Renal pelvis (tissue), 1 donor: ENCODE measurements at regions not wholly inside any gene's neighbourhood (a gene's known extent, or its start where the extent isn't known, plus 50 kb on each side); places are given as distances from the start of the nearest gene placed in this dataset.
"Not testable (repeated sequence)": the region's sequence is repeated elsewhere in the genome, so short reads cannot be mapped to it uniquely, and the experiment has no call there.

ENCODE experiments used
- DNase-seq: peaks from one replicate; pipeline ENCODE4 v3.0.0-alpha.2; 2013

GRCh38 chr1:46878173-46878782, 63.0 kb downstream of the CYP4A11 start:
- peak; percentile 14 for DNase-seq

GRCh38 chr1:46876093-46876492, 65.2 kb downstream of the CYP4A11 start:
- not testable (repeated sequence) for DNase-seq
